HG03432 (cell line): ENCODE measurements at regions not wholly inside any gene's neighbourhood (a gene's known extent, or its start where the extent isn't known, plus 50 kb on each side); places are given as distances from the start of the nearest gene placed in this dataset.

ENCODE experiments used
- ATAC-seq: cut with Tn5 transposase; IDR thresholded peaks from one replicate; pipeline ENCODE4 v1.9.1; 2021; ENCODE audit warnings: mild to moderate bottlenecking, moderate library complexity; ENCODE audit not compliant: unreplicated experiment

DNA sequence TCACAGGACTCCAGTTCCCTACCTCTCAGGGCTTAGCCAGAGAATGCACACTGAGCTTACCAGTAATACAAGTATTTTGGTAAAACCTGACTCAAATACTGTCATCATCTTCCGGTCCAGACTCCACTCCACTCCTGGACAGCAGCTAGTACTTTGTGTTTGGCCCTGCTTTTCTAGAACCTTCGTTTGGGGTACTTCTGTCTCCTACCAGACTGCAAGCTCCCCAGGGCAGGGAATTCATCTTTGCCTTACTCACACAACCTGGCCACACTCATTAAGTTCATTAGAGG, 108.9 kb upstream of the CDC42EP3 start:
- ATAC-seq: no peak

DNA sequence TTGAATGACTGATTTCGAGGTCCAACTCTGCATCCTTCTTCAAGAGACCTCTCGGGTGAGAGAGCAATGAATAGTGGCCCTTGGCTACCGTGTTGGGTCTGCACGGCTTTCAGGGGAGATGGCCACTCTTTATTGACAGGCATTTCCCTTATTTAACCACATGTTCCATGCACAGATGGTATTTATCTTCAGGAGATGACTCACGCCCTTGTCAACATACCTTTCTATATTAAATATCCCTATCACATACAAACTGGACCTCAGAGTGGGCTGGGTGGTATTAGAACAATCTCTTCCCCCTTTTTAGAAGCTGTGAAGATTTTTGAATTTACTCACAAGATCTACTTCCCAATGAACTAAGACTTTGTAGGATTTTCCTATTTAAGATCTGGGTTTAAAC, 109.6 kb upstream of the CDC42EP3 start:
- no peak for ATAC-seq

- ATAC-seq: no peak
Observed at GRCh38 chr2:37782155-37782673, 110.8 kb upstream of the CDC42EP3 start.

DNA sequence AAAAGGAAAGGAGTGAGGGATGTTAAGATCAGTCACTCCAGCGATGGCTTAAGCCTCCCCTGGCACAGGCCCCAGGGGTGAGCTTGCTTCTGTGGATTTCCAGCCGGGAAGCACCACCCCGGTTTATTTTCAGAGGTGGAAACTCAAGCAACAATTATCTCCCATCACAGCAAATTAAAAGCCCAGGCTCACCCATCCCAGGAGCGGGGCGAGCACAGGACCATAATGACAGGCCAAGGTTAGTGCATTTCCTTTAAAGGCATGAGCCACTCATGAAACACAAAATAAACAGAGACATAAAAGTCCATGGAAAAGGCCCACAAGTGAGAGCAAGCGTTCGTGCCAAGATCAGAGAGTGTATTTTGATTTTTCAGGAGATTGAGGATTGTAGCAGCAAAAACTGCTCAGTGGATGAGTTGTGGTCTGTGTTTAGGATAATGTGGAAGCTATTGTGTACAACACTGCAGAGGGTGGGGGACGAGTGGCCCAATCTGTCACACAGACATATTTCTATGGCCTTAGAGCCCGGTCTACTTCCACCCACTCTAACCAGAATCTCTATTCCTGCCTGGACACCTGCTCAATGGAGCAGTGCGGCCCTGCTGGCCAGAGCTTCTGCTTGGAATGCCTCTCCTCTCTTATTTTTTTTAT, 111.4 kb upstream of the CDC42EP3 start:
- ATAC-seq: no peak

DNA sequence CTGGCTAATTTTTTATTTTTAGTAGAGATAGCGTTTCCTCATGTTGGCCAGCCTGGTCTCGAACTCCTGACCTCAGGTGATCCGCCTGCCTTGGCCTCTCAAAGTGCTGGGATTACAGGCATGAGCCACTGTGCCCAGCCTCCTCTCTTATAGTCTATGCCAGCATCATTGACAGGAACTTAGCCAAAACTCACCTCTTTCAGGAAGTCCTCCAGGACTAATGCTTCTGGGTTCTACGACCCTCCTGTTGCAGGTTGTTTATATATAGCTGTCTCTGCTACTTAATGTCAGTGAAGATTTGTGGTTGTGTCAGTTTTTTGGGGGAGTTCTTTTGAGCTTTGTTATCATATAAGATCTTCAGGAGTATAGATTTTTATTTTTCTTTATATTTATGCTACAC, 112.1 kb upstream of the CDC42EP3 start:
- no peak for ATAC-seq

DNA sequence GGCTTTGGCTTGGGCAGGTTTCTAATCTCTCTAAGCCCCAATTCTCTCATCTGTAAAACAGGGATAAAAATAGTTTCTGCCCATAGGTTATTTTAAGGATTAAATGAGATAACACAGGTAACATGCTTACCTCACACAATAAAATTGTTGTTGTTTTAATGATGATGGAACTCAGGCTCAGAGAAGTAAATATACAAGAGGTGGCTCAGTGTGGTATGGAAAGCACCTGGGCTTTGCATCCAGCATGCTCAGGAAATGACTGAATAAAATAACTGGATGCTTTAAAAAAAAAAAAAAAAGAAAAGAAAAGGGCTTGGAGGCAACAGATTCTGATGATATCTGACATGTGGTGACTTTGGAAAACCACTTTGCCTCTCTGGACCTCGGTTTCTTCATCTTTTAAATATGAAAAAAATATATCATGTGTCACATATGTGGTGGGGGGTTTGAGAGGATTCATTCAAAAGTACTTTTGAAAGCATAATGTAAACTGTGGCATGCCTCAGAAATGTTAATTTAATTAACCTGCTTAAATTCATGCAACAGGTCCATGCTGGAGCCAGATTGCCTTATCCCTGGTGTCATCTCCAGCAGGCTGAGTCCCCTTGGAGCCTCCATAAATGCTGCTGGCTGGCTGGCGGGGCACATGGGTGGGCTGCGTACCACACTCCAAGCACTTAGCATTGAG, 112.8 kb upstream of the CDC42EP3 start:
- no peak for ATAC-seq

- no peak for ATAC-seq
Observed at GRCh38 chr2:37784759-37785149, 113.3 kb upstream of the CDC42EP3 start.

- ATAC-seq: no peak
Observed at GRCh38 chr2:37786191-37786698, 114.8 kb upstream of the CDC42EP3 start.

GRCh38 chr2:37786854-37787253, 115.4 kb upstream of the CDC42EP3 start:
- ATAC-seq: no peak

DNA sequence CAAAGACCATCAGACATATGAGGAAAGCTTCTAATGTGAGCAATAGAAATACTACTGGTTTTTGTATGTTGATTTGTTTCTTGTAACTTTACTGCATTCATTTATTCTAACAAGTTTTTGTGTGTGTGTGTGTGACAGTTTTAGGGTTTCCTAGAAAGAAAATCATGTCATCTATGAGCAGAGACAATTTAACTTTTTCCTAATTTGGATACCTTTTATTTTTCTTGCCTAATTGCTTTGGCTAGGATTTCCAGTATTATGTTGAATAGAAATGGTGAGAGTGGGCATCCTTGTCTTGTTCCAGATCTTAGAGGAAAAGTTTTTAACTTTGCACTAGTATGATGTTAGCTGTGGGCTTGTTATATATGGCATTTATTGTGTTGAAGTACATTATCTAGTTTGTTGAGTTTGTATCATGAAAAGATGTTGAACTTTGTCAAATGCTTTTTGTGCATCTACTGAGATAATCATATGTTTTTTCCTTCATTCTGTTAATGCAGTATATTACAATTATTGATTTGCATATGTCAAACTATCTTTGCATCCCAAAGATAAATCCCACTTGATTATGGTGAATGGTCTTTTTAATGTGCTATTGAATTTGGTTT, 117.3 kb upstream of the CDC42EP3 start:
- ATAC-seq: no peak

DNA sequence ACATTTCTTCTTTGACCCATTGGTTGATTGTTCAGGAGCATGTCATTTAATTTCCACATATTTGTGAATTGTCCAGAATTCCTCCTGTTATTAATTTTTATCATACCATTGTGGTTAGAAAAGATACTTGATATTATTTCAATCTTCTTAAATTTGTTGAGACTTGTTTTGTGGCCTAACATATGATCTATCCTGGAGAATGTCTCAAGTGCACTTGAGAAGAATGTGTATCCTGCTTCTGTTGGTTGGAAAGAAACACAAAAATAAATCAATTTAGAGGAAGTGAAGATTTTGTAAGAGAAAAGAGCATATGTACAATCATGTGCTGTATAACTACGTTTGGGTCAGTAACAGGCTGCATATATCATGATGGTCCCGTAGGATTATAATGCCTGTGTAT, 118.6 kb upstream of the CDC42EP3 start:
- ATAC-seq: no peak

DNA sequence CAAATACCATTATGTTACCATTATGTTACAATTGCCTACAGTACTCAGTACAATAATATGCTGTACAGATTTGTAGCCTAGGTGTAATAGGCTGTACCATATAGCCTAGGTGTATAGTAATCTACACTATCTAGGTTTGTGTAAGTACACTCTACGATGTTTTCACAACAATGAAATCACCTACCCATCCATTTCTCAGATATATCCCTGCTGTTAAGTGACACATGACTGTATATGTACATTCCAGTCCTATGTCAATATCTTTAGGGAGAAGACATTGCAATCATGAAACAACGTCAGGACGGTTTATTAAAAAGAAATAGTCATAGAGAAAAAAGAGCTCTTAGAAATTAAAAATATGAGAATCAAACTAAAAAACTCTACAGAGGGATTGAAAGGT, 119.0 kb upstream of the CDC42EP3 start:
- ATAC-seq: no peak

GRCh38 chr2:37792366-37792765, 120.9 kb upstream of the CDC42EP3 start:
- no peak for ATAC-seq

- no peak for ATAC-seq
Observed at GRCh38 chr2:37793004-37793403, 121.6 kb upstream of the CDC42EP3 start.

DNA sequence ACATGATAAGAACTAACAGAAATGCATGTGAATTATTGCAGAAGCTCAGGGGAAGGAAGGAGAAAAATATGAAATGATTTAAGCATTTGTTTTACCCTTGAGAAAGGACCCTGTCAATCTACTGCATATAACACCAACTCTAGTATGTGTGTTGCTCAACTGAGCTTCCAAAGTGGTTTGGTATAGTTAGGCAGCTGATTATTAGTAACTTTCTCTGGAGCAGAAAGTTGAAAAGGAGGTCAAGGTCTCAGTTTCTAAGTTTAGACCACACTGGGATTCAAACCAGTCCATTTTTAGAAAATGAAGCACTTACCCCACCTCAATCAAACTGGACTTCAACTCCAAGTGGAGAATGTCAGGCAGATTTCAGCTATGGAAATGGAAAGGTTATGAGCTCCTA, 123.3 kb upstream of the CDC42EP3 start:
- ATAC-seq: no peak

- no peak for ATAC-seq
Observed at GRCh38 chr2:37795456-37795855, 124.0 kb upstream of the CDC42EP3 start.

DNA sequence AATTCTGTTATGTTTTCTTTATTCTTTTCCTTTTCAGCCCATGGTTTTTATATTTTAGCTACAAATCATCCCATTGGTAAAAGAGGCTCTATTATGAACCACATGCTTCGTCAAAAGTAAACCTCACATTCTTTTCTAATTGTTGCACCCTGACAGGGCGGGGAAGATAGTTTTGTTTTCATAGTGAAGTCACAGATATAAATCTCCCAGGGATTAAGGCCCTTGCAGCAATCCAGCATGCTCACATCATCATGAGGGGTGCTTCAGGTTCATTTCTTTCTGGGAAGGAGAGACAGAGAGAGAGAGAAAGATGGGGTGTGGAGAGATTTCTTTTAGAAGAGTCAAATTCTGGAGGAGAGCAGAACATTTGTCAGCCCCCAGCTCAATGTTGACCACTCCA, 124.5 kb upstream of the CDC42EP3 start:
- no peak for ATAC-seq

- no peak for ATAC-seq
Observed at GRCh38 chr2:37796481-37796880, 125.0 kb upstream of the CDC42EP3 start.

GRCh38 chr2:37797081-37797480, 125.6 kb upstream of the CDC42EP3 start:
- ATAC-seq: no peak

GRCh38 chr2:37798315-37799005, 126.6 kb upstream of the RMDN2 start:
- no peak for ATAC-seq

GRCh38 chr2:37800176-37800858, 124.8 kb upstream of the RMDN2 start:
- no peak for ATAC-seq
